Mammary epithelial cell (primary cell): ENCODE measurements at regions not wholly inside any gene's neighbourhood (a gene's known extent, or its start where the extent isn't known, plus 50 kb on each side); places are given as distances from the start of the nearest gene placed in this dataset.

Source experiments
- EZH2 ChIP-seq: IDR thresholded peaks from 2 replicates; pipeline ENCODE4 v1.6.1; 2012; ENCODE audit warnings: low read length, inconsistent platforms, borderline replicate concordance
- TF ChIP-seq, protein P1 (sequence below), 2 donors: IDR thresholded peaks in 1 of 2; conservative IDR thresholded peaks in 1 of 2; 2 replicates each; pipeline ENCODE4 v1.5.1; 2011 to 2012; ENCODE audit warnings: inconsistent platforms in 2 of 2, low read length in 2 of 2, mild to moderate bottlenecking in 2 of 2, control low read depth in 1 of 2, low read depth in 1 of 2; ENCODE audit not compliant: insufficient read depth in 1 of 2; ENCODE audit errors: extremely low read depth in 1 of 2

DNA sequence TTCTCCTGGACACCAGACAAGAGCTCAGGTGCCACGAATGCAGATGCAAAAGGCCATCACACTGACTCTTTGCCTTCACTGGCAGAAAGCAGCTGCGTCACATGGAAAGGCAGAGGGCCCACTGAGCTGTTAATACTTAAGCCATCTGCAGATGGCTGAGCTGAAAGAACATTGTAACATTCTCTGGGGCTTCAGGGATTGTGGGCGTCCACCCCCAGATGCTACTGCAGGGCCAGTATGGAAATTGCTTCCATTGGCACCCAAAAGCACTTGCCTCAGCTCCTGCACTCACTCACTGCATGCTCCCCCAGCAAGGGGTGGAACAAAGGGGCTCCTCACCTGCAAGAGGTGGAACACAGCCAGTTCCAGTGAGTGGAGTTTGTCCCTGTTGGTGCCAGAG, 1264.6 kb downstream of the REEP3 start:
- TF ChIP-seq, protein P1, sequence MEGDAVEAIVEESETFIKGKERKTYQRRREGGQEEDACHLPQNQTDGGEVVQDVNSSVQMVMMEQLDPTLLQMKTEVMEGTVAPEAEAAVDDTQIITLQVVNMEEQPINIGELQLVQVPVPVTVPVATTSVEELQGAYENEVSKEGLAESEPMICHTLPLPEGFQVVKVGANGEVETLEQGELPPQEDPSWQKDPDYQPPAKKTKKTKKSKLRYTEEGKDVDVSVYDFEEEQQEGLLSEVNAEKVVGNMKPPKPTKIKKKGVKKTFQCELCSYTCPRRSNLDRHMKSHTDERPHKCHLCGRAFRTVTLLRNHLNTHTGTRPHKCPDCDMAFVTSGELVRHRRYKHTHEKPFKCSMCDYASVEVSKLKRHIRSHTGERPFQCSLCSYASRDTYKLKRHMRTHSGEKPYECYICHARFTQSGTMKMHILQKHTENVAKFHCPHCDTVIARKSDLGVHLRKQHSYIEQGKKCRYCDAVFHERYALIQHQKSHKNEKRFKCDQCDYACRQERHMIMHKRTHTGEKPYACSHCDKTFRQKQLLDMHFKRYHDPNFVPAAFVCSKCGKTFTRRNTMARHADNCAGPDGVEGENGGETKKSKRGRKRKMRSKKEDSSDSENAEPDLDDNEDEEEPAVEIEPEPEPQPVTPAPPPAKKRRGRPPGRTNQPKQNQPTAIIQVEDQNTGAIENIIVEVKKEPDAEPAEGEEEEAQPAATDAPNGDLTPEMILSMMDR (conservative IDR thresholded peaks at IDR 0.05 in 1 of 2, IDR thresholded peaks at IDR 0.05 in 1 of 2; ENCODE audit: extremely low read depth in 1 of 2, insufficient read depth in 1 of 2, low read depth in 1 of 2, low read length in 2 of 2) = no peak
- TF ChIP-seq EZH2 = no peak
